Panc1 (cell line): ENCODE measurements at regions not wholly inside any gene's neighbourhood (a gene's known extent, or its start where the extent isn't known, plus 50 kb on each side); places are given as distances from the start of the nearest gene placed in this dataset.

Experiments
- CTCF ChIP-seq: fragments of 450-650 bp; IDR thresholded peaks from 2 replicates; pipeline ENCODE4 v1.5.1; 2017; ENCODE audit warnings: mild to moderate bottlenecking
- POLR2AphosphoS5 ChIP-seq: IDR thresholded peaks from 2 replicates; pipeline ENCODE4 v1.6.1; 2012; ENCODE audit warnings: mild to moderate bottlenecking, low read depth, low read length, moderate library complexity
- REST ChIP-seq, 2 experiments: IDR thresholded peaks; 2 replicates each; pipeline ENCODE4 v1.6.1; 2011 to 2012; ENCODE audit warnings: low read depth in 2 of 2, control low read depth in 1 of 2, low read length in 1 of 2, mild to moderate bottlenecking in 1 of 2, moderate library complexity in 1 of 2; ENCODE audit not compliant: insufficient read depth in 1 of 2
- SIN3A ChIP-seq: IDR thresholded peaks from 2 replicates; pipeline ENCODE4 v1.6.1; 2012; ENCODE audit warnings: low read depth, mild to moderate bottlenecking, low read length, moderate library complexity, borderline replicate concordance; ENCODE audit not compliant: insufficient read depth
- TCF7L2 ChIP-seq: IDR thresholded peaks from 2 replicates; pipeline ENCODE4 v1.6.1; 2011; ENCODE audit warnings: mild to moderate bottlenecking, low read depth, low read length, inconsistent platforms

- no peak for TF ChIP-seq CTCF
- TF ChIP-seq POLR2AphosphoS5, result no peak
- TF ChIP-seq TCF7L2, result no peak
- no peak for TF ChIP-seq REST (IDR thresholded peaks at IDR 0.05; ENCODE audit: insufficient read depth in 1 of 2, low read depth in 2 of 2, low read length in 1 of 2)
- TF ChIP-seq SIN3A, result no peak
Observed at GRCh38 chr2:155023674-155024073, 325.2 kb downstream of the KCNJ3 start.
